GM11168 (cell line): ENCODE measurements at regions not wholly inside any gene's neighbourhood (a gene's known extent, or its start where the extent isn't known, plus 50 kb on each side); places are given as distances from the start of the nearest gene placed in this dataset.

Experiments
- in situ Hi-C: fragments of 300-500 bp; cut with MboI; formaldehyde crosslinking; loops from one replicate; pipeline ENCODE4 v1.12.0; 2022; ENCODE audit warnings: low sequenced_read_pairs; ENCODE audit not compliant: unreplicated experiment

- in situ Hi-C loops, result no loop called here
These were observed 111.8 kb downstream of the SLC25A47 start for GRCh38 chr14:100434911-100435438.

GRCh38 chr14:100435459-100435858, 112.3 kb downstream of the SLC25A47 start:
- in situ Hi-C loops, result no loop called here

DNA sequence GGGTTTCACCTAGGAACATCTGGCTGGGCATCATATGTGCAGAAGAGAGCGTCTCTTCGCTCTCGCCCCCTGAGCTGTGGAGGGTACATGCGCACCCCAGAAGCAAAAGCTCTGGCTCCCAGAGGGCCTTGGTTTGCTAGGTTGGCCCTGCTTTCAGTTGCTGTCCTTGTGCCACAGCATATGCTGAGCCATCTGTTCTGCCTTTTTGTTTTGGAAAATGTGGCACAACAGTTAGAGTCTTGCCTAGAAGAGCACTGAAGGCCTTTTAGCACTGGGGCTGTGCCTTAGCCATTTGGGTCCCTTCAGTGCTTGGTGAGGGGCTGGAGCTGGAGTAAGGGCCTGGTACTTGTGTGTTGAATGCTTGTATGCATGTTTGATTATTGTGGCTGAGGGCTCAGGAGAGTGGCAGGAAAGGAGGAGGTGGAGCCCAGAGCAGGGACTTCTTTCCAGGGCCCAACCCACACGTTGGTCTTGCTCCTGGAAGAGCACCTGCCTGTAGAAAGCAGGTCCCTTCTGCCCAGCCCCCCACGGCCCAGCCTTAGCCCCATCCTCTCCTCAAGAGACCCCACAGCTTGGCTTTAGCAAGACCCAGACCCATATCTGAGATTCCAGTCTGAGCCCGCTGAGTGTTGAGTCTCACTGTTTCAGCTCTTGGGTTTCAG, 113.7 kb downstream of the SLC25A47 start:
- in situ Hi-C loops, result no loop called here

DNA sequence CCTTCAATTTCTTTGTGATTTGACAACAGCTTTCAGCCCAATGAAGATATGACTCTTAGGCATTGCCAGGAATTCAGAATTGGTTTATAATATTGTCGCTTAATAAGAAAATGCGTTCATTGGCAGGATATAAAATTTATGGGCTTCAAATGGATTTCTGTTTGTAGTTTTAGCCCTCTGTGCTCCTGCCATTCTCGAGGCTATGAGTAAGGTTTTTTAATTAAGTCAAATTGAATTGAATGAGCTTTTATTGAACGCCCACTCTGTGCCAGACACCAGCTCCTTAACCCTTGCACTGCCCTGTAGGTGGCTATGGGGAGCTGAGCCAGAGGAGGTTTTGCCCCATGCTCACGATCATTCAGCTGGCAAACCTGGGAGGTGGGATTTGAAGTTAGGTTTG, 115.1 kb downstream of the SLC25A47 start:
- in situ Hi-C loops, result no loop called here

GRCh38 chr14:100438678-100439592, 115.8 kb downstream of the SLC25A47 start:
- in situ Hi-C loops, result no loop called here

GRCh38 chr14:100439781-100440180, 116.6 kb downstream of the SLC25A47 start:
- in situ Hi-C loops, result no loop called here

DNA sequence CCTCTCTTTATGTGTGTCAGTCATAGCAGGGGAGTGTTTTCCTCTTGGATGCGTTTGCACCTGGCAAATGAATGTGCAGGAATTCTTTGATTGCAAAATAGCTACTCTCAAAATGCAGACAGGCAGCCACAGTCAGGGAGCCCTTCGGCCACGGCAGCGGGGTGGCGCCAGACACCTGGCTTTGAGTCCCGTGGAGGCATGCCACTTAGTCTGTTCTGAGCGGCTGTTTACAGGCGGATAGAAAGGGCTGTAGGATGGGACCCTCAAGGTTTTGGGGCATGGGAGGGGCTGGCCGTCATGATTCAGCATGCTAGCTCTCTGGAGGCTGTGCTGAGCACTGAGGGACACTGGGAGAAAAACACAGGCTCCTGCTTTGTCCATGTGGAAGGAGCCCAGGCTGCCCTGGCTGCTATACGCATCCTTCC, 117.1 kb downstream of the SLC25A47 start:
- in situ Hi-C loops, result no loop called here

- in situ Hi-C loops, result no loop called here
These were observed 117.6 kb downstream of the SLC25A47 start for GRCh38 chr14:100440758-100441203.

DNA sequence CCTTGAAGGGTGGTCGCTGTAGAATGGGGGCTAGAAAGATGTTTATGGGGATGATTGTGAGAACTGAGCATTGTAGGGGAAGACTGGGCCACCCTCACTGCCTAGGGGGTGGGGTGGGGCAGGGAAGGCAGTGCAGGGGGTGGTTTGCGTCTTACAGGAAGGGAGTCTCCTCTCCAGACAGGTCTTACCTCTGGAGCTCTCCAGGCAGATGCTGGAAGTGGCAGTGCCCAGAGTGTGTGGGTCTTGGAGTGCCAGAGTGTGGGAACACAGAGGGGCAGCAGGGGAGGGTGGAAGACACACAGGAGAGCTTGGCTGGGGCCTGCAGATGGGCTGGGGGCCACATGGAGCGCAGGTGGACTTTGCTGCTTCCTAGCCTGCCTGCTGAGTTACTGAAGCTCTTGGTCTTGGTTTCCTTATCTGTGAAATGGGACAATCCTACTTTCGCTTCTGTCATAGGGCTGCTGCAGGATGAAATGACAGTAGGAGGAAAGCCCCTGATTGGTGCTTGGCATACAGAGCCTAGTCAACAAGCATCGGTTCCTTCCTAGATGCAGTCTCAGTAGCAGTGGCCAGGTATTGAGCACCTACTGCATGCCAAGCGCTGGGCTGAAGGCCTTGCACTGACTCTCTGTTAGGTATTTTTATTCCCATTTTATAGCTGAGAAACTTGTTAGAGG, 118.3 kb downstream of the SLC25A47 start:
- in situ Hi-C loops, result no loop called here

DNA sequence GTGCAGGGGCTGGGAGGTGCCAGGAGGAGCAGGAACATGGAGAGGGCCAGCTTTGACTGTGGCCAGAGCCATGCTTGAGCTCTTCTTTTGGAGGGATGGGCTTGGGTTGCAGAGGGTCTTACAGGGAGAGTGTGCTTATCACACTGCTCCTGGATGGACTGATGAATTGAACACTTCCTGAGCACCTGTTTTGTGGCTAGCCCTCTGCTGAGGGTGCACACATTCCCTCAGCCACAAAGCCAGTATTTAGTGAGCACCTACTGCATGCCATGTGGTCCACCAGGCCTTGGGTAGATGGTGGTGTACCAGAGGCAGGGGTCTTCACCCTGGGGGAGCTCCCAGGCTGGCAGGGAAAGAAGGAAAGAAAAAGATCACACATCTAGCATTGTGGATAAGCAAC, 118.9 kb downstream of the SLC25A47 start:
- in situ Hi-C loops, result no loop called here

GRCh38 chr14:100442498-100443490, 119.7 kb downstream of the SLC25A47 start:
- in situ Hi-C loops, result no loop called here

DNA sequence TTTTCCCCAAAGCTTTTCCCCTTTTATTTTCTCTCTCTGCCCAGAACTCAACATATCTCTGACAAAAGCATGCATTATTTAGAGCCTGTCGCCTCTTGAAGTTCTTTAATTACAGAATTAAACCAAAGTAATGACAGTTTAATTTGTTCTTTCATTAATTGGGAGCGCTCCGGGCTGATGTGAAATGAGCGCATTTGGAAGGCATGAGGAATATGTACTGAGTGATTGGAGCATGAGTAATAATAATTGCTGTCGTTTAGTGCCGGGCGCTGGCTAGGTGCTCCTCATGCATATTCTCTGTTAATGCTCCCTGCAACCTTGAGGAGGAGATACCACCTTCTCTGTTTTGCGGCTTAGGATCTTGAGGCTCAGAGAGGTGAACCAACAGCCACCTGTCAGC, 120.5 kb downstream of the SLC25A47 start:
- in situ Hi-C loops, result no loop called here

- in situ Hi-C loops, result no loop called here
These were observed 122.4 kb downstream of the SLC25A47 start for GRCh38 chr14:100445436-100446088.

DNA sequence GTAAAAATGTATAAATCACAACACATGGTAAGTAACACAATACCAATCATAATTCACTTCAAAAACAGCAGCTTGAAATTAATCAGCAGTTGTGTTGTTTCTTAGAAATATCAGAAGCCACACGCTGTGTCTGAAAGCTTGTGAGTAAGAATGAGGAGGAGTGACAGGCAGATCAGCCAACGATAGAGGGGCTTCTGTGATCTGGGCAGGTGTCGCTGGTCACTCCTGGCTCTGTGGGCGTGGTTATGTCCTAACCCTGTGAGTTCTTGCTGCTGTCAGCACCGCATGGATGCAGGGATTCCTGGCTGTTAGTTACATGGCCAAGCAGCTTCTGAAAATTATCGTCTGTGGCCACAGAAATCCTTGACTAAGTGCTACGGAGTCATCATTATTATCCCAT, 123.4 kb downstream of the SLC25A47 start:
- in situ Hi-C loops, result no loop called here

- in situ Hi-C loops, result no loop called here
These were observed 125.2 kb downstream of the SLC25A47 start for GRCh38 chr14:100448376-100448775.

DNA sequence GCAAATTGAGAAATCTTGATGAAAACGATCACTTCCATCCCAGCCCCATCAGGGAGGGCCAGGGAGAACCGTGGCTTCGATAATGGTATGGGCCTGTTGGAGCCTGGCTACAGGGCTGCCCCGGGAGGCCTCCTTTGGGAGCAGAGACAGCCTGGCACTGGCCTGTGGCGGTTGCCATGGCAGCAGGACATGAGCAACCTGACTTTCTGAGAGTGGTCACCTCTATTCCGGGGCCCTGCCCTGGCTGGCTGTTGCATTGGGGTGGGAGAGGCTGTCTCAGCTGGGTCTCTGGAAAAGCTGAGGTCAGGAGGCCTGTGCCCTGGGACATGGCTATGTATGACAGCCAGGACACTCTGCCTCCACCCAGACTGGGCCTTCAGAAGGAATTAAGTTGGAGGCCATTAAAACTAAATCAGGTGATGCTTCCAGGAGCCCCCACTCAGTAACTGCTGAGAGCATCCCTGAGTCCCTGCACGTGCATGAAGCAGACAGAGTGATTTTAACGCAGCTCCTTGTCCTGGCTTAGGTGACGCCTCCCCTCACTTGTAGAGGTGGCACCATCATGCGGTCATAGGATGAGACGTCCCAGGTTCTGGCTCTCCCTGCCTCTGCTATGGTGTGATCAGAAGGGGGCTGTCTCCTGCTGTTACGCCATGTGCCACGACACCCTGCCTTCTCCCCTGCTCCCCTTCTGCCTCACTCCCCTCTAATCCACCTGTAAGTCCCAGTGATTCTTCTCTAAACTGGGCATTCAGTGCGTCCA, 126.3 kb downstream of the SLC25A47 start:
- in situ Hi-C loops, result no loop called here

DNA sequence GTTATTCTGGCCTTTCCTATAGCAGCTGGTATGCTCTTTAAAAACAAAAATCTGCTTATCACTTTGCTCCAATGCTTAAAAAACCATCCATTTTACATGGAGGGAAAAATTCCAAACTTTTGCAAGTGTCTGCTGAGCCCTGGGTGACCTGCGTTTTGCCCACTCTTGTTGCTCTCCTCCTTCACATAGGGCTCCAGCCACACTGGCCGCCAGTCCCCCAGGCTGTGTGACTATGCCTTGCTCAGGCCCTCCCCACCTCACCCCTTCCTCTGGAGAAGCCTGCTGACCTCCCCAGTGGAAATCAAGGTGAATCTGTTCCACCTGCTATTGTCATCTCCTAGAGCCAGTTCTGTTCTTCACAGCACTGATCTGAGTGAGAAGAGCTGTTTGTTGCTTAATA, 126.9 kb downstream of the SLC25A47 start:
- in situ Hi-C loops, result no loop called here

DNA sequence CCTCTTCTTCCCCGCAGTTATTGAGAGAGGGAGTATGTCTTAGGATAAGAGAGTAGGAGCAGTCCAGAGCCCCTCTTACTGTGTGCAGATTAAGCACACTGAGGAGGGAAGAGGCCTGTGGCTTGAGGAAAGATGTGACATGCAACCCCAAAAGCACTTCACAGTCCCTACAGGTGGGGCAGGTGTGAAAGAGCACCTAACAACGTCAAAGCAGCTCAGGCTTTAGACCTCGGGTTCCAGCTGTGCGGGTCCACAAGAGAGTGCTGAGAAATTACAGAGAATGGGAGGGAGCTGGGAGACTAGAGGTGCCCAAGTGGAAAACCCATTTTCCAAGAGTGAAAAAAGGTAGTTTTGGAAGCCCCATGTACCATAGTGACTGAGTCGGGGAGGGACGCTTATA, 127.6 kb downstream of the SLC25A47 start:
- in situ Hi-C loops, result no loop called here
